Stimulated activated naive CD8-positive, alpha-beta T cell treated with anti-CD3 and anti-CD28 coated beads, Interleukin-15, Interleukin-2, amounts not matched to agents 100 ng/mL and 50 ng/mL, for 24 hours (primary cell): ENCODE measurements at regions not wholly inside any gene's neighbourhood (a gene's known extent, or its start where the extent isn't known, plus 50 kb on each side); places are given as distances from the start of the nearest gene placed in this dataset.
"Not testable (repeated sequence)": the region's sequence is repeated elsewhere in the genome, so short reads cannot be mapped to it uniquely, and the experiment has no call there.

ENCODE experiments used
- H3K27ac Mint-ChIP-seq: one replicate; pipeline ENCODE4 v1.8.0; 2021; ENCODE audit warnings: mild to moderate bottlenecking, mixed read lengths
- H3K27me3 Mint-ChIP-seq: one replicate; pipeline ENCODE4 v1.8.0; 2021; ENCODE audit warnings: mixed read lengths
- H3K36me3 Mint-ChIP-seq: one replicate; pipeline ENCODE4 v1.8.0; 2021; ENCODE audit warnings: low read depth, mixed read lengths
- H3K4me1 Mint-ChIP-seq: one replicate; pipeline ENCODE4 v1.8.0; 2021; ENCODE audit warnings: low read depth, mixed read lengths
- H3K4me3 Mint-ChIP-seq: one replicate; pipeline ENCODE4 v1.8.0; 2021; ENCODE audit warnings: mild to moderate bottlenecking, mixed read lengths
- H3K9me3 Mint-ChIP-seq: one replicate; pipeline ENCODE4 v1.8.0; 2021; ENCODE audit warnings: mixed read lengths

GRCh38 chr2:238711346-238711745, 136.5 kb upstream of the TWIST2 start:
- H3K36me3 Mint-ChIP-seq: no peaks in the 10 kb centered on the region
- H3K4me3 Mint-ChIP-seq: no peak overlapping the region
- H3K9me3 Mint-ChIP-seq: no peaks in the 10 kb centered on the region
- H3K27ac Mint-ChIP-seq: no peak overlapping the region
- H3K27me3 Mint-ChIP-seq: peaks cover 35% of the 10 kb centered on the region
- H3K4me1 Mint-ChIP-seq: no peaks in the 10 kb centered on the region

GRCh38 chr2:238712011-238712410, 135.9 kb upstream of the TWIST2 start:
- no peaks in the 10 kb centered on the region for H3K9me3 Mint-ChIP-seq
- no peaks in the 10 kb centered on the region for H3K4me1 Mint-ChIP-seq
- H3K36me3 Mint-ChIP-seq: no peaks in the 10 kb centered on the region
- H3K4me3 Mint-ChIP-seq: no peak overlapping the region
- H3K27ac Mint-ChIP-seq: no peak overlapping the region
- peaks cover 35% of the 10 kb centered on the region for H3K27me3 Mint-ChIP-seq

- no peak overlapping the region for H3K27ac Mint-ChIP-seq
- no peaks in the 10 kb centered on the region for H3K9me3 Mint-ChIP-seq
- H3K36me3 Mint-ChIP-seq: no peaks in the 10 kb centered on the region
- peaks cover 29% of the 10 kb centered on the region for H3K27me3 Mint-ChIP-seq
- H3K4me1 Mint-ChIP-seq: no peaks in the 10 kb centered on the region
- no peak overlapping the region for H3K4me3 Mint-ChIP-seq
Observed at GRCh38 chr2:238713198-238713826, 134.6 kb upstream of the TWIST2 start.

- no peaks in the 10 kb centered on the region for H3K9me3 Mint-ChIP-seq
- H3K4me3 Mint-ChIP-seq: no peak overlapping the region
- H3K27me3 Mint-ChIP-seq: peaks cover 22% of the 10 kb centered on the region
- H3K27ac Mint-ChIP-seq: no peak overlapping the region
- H3K36me3 Mint-ChIP-seq: no peaks in the 10 kb centered on the region
- H3K4me1 Mint-ChIP-seq: no peaks in the 10 kb centered on the region
Observed at GRCh38 chr2:238714038-238714528, 133.8 kb upstream of the TWIST2 start.

- Mint-ChIP-seq H3K4me3 (no peak overlapping the region), H3K27me3 (peaks cover 14% of the 10 kb centered on the region), H3K36me3 (no peaks in the 10 kb centered on the region), H3K27ac (no peak overlapping the region), H3K4me1 (no peaks in the 10 kb centered on the region), H3K9me3 (no peaks in the 10 kb centered on the region)
Observed at GRCh38 chr2:238716171-238716570, 131.7 kb upstream of the TWIST2 start.

GRCh38 chr2:238716585-238716984, 131.3 kb upstream of the TWIST2 start:
- H3K36me3 Mint-ChIP-seq: no peaks in the 10 kb centered on the region

GRCh38 chr2:238717084-238717483, 130.8 kb upstream of the TWIST2 start:
- Mint-ChIP-seq H3K36me3 (no peaks in the 10 kb centered on the region), H3K27me3 (peaks cover 10% of the 10 kb centered on the region), H3K4me1 (no peaks in the 10 kb centered on the region), H3K27ac (no peak overlapping the region), H3K9me3 (no peaks in the 10 kb centered on the region), H3K4me3 (no peak overlapping the region)

More at GRCh38 chr2:238716585-238716984, 131.3 kb upstream of the TWIST2 start:
- Mint-ChIP-seq H3K4me1 (no peaks in the 10 kb centered on the region), H3K4me3 (no peak overlapping the region), H3K27me3 (peaks cover 15% of the 10 kb centered on the region), H3K27ac (no peak overlapping the region), H3K9me3 (no peaks in the 10 kb centered on the region)

- H3K27me3 Mint-ChIP-seq: peaks cover 14% of the 10 kb centered on the region
- H3K27ac Mint-ChIP-seq: no peak overlapping the region
- H3K4me3 Mint-ChIP-seq: no peak overlapping the region
- peaks cover 3% of the 10 kb centered on the region for H3K9me3 Mint-ChIP-seq
- no peaks in the 10 kb centered on the region for H3K4me1 Mint-ChIP-seq
- no peaks in the 10 kb centered on the region for H3K36me3 Mint-ChIP-seq
Observed at GRCh38 chr2:238719641-238720040, 128.2 kb upstream of the TWIST2 start.

- peaks cover 20% of the 10 kb centered on the region for H3K27me3 Mint-ChIP-seq
- no peak overlapping the region for H3K27ac Mint-ChIP-seq
- H3K9me3 Mint-ChIP-seq: peaks cover 3% of the 10 kb centered on the region
- H3K36me3 Mint-ChIP-seq: no peaks in the 10 kb centered on the region
- H3K4me3 Mint-ChIP-seq: no peak overlapping the region
- H3K4me1 Mint-ChIP-seq: no peaks in the 10 kb centered on the region
Observed at GRCh38 chr2:238720232-238720672, 127.6 kb upstream of the TWIST2 start.

GRCh38 chr2:238722181-238722580, 125.7 kb upstream of the TWIST2 start:
- Mint-ChIP-seq H3K27ac (no peak overlapping the region), H3K9me3 (peaks cover 3% of the 10 kb centered on the region), H3K36me3 (no peaks in the 10 kb centered on the region), H3K27me3 (peaks cover 23% of the 10 kb centered on the region), H3K4me3 (no peak overlapping the region), H3K4me1 (no peaks in the 10 kb centered on the region)

- H3K27ac Mint-ChIP-seq: no peak overlapping the region
- H3K4me1 Mint-ChIP-seq: no peaks in the 10 kb centered on the region
- H3K27me3 Mint-ChIP-seq: peaks cover 27% of the 10 kb centered on the region
- peaks cover 3% of the 10 kb centered on the region for H3K9me3 Mint-ChIP-seq
- no peak overlapping the region for H3K4me3 Mint-ChIP-seq
- no peaks in the 10 kb centered on the region for H3K36me3 Mint-ChIP-seq
Observed at GRCh38 chr2:238722883-238723282, 125.0 kb upstream of the TWIST2 start.

GRCh38 chr2:238723740-238724320, 124.1 kb upstream of the TWIST2 start:
- H3K36me3 Mint-ChIP-seq, H3K4me1 Mint-ChIP-seq, H3K9me3 Mint-ChIP-seq, H3K27ac Mint-ChIP-seq, H3K4me3 Mint-ChIP-seq: not testable (repeated sequence)
- H3K27me3 Mint-ChIP-seq: peaks cover 31% of the 10 kb centered on the region

GRCh38 chr2:238724728-238725127, 123.2 kb upstream of the TWIST2 start:
- H3K27me3 Mint-ChIP-seq: peaks cover 31% of the 10 kb centered on the region
- H3K4me3 Mint-ChIP-seq: no peak overlapping the region
- H3K9me3 Mint-ChIP-seq: peaks cover 3% of the 10 kb centered on the region
- H3K4me1 Mint-ChIP-seq: no peaks in the 10 kb centered on the region
- H3K27ac Mint-ChIP-seq: no peak overlapping the region
- H3K36me3 Mint-ChIP-seq: no peaks in the 10 kb centered on the region

- H3K9me3 Mint-ChIP-seq: peaks cover 3% of the 10 kb centered on the region
- H3K27ac Mint-ChIP-seq: no peak overlapping the region
- peaks cover 31% of the 10 kb centered on the region for H3K27me3 Mint-ChIP-seq
- no peak overlapping the region for H3K4me3 Mint-ChIP-seq
- no peaks in the 10 kb centered on the region for H3K4me1 Mint-ChIP-seq
- H3K36me3 Mint-ChIP-seq: no peaks in the 10 kb centered on the region
Observed at GRCh38 chr2:238725298-238725697, 122.6 kb upstream of the TWIST2 start.

GRCh38 chr2:238726670-238727584, 121.0 kb upstream of the TWIST2 start:
- peaks cover 3% of the 10 kb centered on the region for H3K9me3 Mint-ChIP-seq
- no peaks in the 10 kb centered on the region for H3K4me1 Mint-ChIP-seq

More at GRCh38 chr2:238726670-238727584, 121.0 kb upstream of the TWIST2 start:
- no peaks in the 10 kb centered on the region for H3K36me3 Mint-ChIP-seq
- H3K4me3 Mint-ChIP-seq: no peak overlapping the region
- no peak overlapping the region for H3K27ac Mint-ChIP-seq
- H3K27me3 Mint-ChIP-seq: peaks cover 28% of the 10 kb centered on the region
